Osteoblast (primary cell): ENCODE measurements at regions not wholly inside any gene's neighbourhood (a gene's known extent, or its start where the extent isn't known, plus 50 kb on each side); places are given as distances from the start of the nearest gene placed in this dataset.

Experiments used
- DNase-seq: peaks from one replicate; pipeline ENCODE4 v3.0.0; 2011; ENCODE audit warnings: low spot score, mixed read lengths; ENCODE audit not compliant: insufficient read length; ENCODE audit errors: missing footprints
- H2AFZ ChIP-seq: 2 replicates; pipeline ENCODE4 v1.6.0; 2011; ENCODE audit warnings: mild to moderate bottlenecking, low read length
- H3K27ac ChIP-seq: 2 replicates; pipeline ENCODE4 v1.5.1; 2011; ENCODE audit warnings: mild to moderate bottlenecking, low read depth, low read length, moderate library complexity
- H3K27me3 ChIP-seq: 2 replicates; pipeline ENCODE4 v1.6.0; 2012; ENCODE audit warnings: mild to moderate bottlenecking, control low read depth, inconsistent platforms, low read length, moderate library complexity; ENCODE audit not compliant: insufficient read depth
- H3K36me3 ChIP-seq: 2 replicates; pipeline ENCODE4 v1.5.1; 2011; ENCODE audit warnings: mild to moderate bottlenecking, low read length, control low read depth, moderate library complexity; ENCODE audit not compliant: insufficient read depth
- H3K4me1 ChIP-seq: 2 replicates; pipeline ENCODE4 v1.5.1; 2011; ENCODE audit warnings: mild to moderate bottlenecking, low read length, control low read depth, moderate library complexity; ENCODE audit not compliant: insufficient read depth
- H3K4me2 ChIP-seq: 2 replicates; pipeline ENCODE4 v1.6.0; 2011; ENCODE audit warnings: mild to moderate bottlenecking, low read length; ENCODE audit not compliant: insufficient read depth
- H3K4me3 ChIP-seq: fragments of 200-600 bp; sonication (generic); 3 replicates; pipeline ENCODE4 v1.5.1; 2012; ENCODE audit warnings: mild to moderate bottlenecking, low read length, inconsistent platforms; ENCODE audit not compliant: insufficient read depth
- H3K79me2 ChIP-seq: 2 replicates; pipeline ENCODE4 v1.6.0; 2012; ENCODE audit warnings: mild to moderate bottlenecking, low read length, control low read depth, inconsistent platforms; ENCODE audit not compliant: insufficient read depth
- H3K9me3 ChIP-seq: 2 replicates; pipeline ENCODE4 v1.5.1; 2011; ENCODE audit warnings: low read depth, low read length, control low read depth
- H4K20me1 ChIP-seq: 2 replicates; pipeline ENCODE4 v1.6.0; 2012; ENCODE audit warnings: mild to moderate bottlenecking, low read length, control low read depth; ENCODE audit not compliant: insufficient read depth
- CTCF ChIP-seq: IDR thresholded peaks from 2 replicates; pipeline ENCODE4 v1.5.1; 2011; ENCODE audit warnings: mild to moderate bottlenecking, low read depth, low read length, moderate library complexity; ENCODE audit errors: extremely low read depth

- Histone ChIP-seq H3K27ac (no peak overlapping the region), H3K36me3 (no peaks in the 10 kb centered on the region), H2AFZ (no peak overlapping the region), H3K9me3 (no peaks in the 10 kb centered on the region), H3K4me1 (no peaks in the 10 kb centered on the region), H3K4me3 (no peak overlapping the region), H4K20me1 (no peaks in the 10 kb centered on the region), H3K27me3 (peaks cover 4% of the 10 kb centered on the region), H3K4me2 (no peak overlapping the region), H3K79me2 (no peaks in the 10 kb centered on the region)
- no peak for TF ChIP-seq CTCF
- no peak for DNase-seq
These were observed 215.6 kb upstream of the PKDCC start for GRCh38 chr2:41832218-41832617.

GRCh38 chr2:41835401-41835800 is 212.4 kb upstream of the PKDCC start:
- TF ChIP-seq CTCF = no peak
- no peak overlapping the region for H2AFZ ChIP-seq
- no peaks in the 10 kb centered on the region for H3K9me3 ChIP-seq
- DNase-seq = no peak
- H3K4me3 ChIP-seq = no peak overlapping the region
- H3K4me2 ChIP-seq = no peak overlapping the region
- no peaks in the 10 kb centered on the region for H3K79me2 ChIP-seq
- no peaks in the 10 kb centered on the region for H4K20me1 ChIP-seq
- no peaks in the 10 kb centered on the region for H3K4me1 ChIP-seq
- no peak overlapping the region for H3K27ac ChIP-seq
- peaks cover 4% of the 10 kb centered on the region for H3K27me3 ChIP-seq
- H3K36me3 ChIP-seq = no peaks in the 10 kb centered on the region

GRCh38 chr2:41836948-41837347 is 210.9 kb upstream of the PKDCC start:
- no peak for DNase-seq
- H3K9me3 ChIP-seq = no peaks in the 10 kb centered on the region
- no peaks in the 10 kb centered on the region for H4K20me1 ChIP-seq
- peaks cover 4% of the 10 kb centered on the region for H3K27me3 ChIP-seq
- no peaks in the 10 kb centered on the region for H3K36me3 ChIP-seq
- no peak overlapping the region for H3K4me3 ChIP-seq
- no peak overlapping the region for H3K27ac ChIP-seq
- H3K4me1 ChIP-seq = peaks cover 5% of the 10 kb centered on the region
- H2AFZ ChIP-seq = no peak overlapping the region
- no peaks in the 10 kb centered on the region for H3K79me2 ChIP-seq
- H3K4me2 ChIP-seq = no peak overlapping the region
- TF ChIP-seq CTCF = no peak

GRCh38 chr2:41837610-41838009 is 210.2 kb upstream of the PKDCC start:
- no peak for DNase-seq
- TF ChIP-seq CTCF = no peak
- Histone ChIP-seq H3K27me3 (no peaks in the 10 kb centered on the region), H3K4me3 (no peak overlapping the region), H4K20me1 (no peaks in the 10 kb centered on the region), H3K4me1 (peaks cover 5% of the 10 kb centered on the region), H3K4me2 (no peak overlapping the region), H3K9me3 (no peaks in the 10 kb centered on the region), H2AFZ (no peak overlapping the region), H3K27ac (no peak overlapping the region), H3K79me2 (no peaks in the 10 kb centered on the region), H3K36me3 (no peaks in the 10 kb centered on the region)
